ENCODE measurements at regions not wholly inside any gene's neighbourhood (a gene's known extent, or its start where the extent isn't known, plus 50 kb on each side); places are given as distances from the start of the nearest gene placed in this dataset.

DNA sequence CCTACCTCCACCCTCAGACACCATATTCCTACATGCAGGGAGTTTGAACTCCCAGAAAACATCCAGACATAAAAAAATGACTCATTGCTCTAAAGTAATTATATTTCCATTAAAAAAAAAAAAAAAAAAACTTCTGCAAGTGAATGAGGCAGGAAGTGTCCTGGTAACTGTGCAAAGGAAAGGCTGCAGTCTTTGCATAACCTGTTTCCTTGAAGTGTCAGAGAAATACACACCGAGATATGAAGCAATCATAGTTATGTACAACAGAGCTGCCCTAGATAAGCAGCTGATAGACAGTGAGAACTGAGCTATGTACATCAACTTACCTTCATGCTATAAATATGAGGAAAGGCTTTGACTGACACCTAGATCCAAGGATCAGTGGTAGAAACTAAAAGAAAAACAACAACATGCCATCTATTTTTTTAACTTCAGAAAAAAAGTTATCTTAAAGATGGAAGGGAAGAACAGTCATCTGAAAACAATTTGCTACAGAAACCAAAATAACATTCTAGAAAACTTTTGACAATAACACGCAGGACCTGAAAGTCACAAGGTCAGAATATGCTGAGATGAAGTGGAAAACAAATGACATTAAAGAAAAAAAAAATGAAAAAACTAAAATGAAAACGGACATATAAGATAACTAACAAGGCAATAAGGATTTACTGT, 263.2 kb downstream of the SEC23A start:
- no peak for DNase-seq

DNA sequence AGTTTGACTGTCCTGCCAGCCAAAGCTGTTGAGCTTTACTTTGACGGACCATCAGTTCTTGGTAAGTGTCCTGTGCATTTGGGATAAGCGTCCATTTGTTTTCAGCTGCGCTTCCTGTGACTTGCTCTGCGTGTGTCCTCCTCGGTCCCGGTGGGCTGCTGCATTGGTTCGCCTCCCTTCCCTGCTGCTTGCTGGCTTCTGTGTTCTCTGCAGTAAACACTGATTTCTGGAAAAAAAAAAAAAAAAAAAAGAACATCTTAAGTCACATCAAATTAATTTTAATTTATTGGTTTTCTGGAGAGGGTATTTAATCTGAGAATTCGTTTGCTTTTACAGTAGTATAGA, 264.1 kb downstream of the SEC23A start:
- no peak for DNase-seq

DNA sequence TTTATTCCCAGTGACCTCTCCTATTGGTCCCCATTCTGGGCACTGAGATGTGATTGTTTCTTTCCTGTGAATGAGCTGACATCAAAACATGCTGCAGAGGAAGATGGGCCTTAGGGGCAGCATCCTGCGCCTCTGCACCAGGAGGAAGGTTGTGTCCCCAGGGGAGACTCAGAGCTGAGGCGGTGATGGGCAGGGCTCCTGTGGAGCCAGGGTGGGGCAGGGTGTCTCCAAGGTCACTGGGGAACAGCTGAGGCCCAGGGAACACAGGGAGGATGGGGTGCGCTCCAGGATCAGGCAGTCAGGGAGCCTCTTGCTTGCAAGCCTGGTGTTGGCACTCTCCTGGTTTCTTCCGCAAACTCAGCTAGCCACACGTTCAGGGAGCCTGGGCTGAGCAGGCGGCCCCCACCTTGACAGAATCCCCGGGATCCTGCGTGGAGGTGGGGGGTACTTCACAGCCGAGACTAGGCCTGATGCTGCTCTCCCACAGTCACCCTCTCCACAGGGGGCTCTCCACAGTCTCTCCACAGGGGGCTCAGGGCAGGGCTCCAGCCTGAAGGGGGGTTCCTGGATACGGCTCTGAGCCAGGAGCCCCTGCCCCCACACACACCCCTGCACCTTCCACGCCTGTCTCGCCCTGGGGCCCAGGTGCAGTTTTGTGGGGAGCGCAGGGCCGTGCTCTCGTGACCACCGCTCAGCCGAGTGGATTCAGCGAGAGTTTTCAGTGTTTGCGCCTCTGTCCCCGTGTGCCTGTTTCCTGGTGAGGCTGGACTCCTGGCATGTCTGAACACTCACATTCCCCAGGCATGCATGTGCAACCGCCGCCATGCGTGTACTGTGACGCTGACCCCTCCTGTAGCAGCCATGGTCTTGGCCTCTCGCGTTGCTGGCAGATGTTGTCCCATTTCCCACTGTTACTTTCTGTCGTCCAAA, 264.7 kb downstream of the SEC23A start:
- no peak for DNase-seq

DNA sequence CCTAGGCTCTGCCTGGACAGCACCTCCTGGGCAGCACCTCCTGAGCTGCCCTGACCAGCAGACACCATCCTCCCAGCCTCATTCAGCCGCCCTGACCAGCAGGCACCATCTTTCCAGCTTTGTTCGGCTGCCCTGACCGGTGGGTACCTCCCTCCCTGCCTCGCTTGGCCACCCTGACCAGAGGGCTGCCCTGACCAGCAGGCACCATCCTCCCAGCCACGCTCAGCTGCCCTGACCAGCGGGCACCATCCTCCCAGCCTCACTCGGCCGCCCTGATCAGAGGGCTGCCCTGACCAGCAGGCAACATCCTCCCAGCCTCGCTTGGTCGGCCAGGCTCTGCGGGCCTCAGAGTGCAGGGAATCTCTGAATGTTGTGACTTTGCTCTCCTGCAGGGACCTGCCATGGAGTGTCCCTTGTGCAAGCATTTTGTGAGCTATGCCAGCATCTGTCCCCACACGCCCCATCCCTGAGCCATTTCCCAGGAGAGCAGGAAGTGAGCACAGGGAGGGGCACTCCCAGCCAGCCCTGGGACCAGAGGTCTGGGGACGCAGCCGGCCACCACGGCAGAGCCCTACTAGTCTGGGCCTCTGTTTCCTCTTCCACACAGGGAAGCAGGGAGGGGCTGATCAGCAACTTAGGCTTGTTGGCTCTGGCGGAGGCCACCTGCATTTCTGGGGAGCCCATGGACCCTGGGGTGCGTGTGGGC, 265.5 kb downstream of the SEC23A start:
- DNase-seq, result no peak

DNA sequence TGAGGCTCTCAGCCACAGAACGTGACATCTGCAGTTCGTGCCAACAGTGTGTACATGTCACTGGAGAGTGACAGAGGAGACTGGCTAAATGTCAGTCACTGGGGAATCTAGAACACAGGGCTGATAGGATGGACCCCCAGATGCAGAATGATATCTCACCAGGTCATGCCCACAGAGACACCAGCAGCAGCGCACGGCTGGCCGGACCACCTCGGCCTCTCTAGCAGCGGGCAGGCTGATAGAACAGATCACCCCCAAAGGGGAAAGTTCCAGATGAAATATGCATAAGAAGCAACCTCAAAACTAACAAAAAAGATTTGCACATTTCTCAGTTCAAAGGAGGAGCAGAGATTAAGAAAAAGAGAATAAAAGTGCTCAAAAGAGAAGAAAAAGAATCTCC, 266.5 kb downstream of the SEC23A start:
- DNase-seq, result no peak

DNA sequence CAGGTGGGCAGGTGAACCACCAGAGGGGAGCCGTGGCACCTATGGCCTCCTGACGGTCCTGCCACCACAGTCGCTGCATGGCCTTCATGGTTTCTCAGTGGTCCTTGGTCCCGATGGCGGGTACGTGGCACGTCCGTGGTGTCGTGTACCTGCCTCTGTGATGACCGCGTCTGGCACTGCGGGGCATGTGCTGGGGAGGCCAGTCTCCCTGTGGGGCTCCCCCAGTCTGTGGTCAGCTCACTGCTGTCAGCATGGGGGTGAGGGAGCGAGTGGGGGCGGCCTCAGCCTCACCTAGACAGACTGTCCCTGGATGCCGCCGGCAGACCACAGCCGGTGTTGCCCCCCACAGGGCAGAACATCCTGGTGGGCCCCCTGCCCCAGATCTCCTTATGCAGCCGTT, 267.2 kb downstream of the SEC23A start:
- DNase-seq, result no peak

DNA sequence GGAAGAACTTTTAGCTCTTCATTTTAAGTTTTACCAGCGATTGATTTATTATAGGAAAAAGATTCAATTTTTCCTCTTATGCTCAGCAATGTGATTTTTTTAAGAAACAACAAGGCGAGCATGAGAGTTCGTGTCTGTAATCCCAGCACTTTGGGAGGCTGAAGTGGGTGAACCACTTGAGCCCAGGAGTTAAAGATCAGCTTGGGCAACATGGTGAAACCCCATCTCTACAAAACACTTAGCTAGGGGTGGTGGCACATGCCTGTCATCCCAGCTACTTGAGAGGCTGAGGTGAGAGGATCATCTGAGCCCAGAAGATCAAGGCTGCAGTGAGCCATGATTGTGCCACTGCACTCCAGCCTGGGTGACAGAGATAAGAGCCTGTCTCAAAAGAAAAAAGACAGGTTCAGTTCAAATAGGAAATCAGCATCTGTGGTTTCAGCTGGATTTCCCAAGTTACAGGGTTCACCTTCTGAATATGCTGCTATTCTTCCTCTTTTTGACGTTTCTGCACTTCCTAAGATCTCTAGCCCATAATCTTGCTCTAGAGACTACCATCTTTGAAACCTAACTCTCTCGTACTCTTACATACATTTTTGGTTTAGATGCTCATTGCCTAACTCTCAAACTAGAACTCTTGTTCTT, 274.7 kb downstream of the SEC23A start:
- no peak for DNase-seq

DNA sequence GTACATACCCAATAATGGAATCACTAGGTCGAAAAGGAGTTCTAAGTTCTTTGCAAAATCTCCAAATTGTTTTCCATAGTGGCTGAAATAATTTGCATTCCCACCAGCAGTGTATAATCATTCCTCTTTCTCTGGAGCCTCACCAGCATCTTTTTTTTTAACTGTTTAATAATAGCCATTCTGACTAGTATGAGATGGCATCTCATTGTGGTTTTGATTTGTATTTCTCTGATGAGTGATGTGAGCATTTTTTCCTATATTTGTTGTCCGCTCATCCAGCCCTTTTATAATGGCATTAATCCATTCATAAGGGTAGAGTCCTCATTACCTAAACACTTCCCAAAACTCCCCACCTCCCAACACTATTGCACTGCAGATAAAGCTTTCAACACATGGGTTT, 278.3 kb downstream of the SEC23A start:
- no peak for DNase-seq

DNA sequence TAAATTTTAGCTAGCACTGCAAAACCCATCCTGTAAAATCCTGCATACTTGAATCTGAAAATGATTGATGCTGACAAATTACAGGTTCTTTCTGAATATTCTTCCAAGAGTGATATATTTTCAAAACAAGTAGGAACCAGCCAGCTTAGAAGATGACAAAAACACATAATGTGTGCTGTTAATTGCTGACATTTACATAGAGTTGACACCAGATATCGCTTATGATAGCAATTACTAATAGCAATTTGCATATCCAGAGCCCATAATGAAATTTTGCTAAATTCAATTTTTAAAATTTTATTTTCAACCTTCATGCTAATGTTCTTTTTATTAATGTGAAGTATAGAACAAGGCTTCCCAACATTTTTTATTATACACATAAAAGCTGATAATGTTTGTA, 284.5 kb downstream of the SEC23A start:
- DNase-seq, result no peak

DNA sequence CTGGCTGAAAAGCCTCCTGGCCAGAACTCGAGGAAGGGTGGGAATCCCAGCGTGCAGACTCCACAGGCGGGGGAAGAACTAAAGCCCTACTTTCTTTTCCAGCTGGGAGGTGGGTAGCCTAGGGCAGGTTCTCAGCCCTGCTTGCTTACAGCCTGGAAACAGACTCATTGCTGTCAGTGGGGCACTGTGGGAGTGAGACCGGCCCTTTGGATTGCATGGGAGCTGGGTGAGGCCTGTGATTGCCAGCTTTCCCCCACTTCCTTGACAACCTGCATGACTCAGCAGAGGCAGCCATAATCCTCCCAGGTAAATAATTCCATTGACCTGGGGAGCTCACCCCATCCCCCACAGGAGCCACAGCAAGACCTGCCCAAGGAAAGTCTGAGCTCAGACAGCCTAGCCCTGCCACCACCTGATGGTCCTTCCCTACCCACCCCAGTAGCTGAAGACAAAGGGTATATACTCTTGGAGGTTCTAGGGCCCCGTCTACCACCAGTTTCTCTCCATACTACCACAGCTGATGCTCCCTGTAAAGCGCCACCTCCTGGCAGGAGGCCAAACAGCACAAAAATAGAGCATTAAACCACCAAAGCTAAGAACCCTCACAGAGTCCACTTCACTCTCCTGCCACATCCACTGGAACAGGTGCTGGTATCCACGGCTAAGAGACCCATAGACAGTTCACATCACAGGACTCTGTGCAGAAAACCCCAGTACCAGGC, 294.1 kb downstream of the SEC23A start:
- no peak for DNase-seq

DNA sequence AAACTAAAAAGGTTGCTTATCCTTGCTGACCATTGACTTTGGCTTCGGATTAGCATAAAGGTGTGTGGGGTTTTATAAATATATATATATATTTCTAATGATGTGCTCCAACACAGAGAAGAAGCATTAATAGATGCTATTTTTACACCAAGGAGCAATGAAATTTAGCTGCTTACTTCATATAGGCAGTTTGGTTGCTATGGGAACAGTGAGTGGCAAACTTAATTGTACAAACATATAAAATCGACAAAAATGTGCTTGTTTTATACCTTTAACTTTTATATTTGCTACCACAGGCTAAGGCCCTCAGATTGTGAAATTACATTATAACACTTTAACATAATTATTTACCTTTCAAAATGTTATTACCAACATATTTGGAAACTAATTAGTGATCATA, 303.4 kb downstream of the SEC23A start:
- no peak for DNase-seq

DNA sequence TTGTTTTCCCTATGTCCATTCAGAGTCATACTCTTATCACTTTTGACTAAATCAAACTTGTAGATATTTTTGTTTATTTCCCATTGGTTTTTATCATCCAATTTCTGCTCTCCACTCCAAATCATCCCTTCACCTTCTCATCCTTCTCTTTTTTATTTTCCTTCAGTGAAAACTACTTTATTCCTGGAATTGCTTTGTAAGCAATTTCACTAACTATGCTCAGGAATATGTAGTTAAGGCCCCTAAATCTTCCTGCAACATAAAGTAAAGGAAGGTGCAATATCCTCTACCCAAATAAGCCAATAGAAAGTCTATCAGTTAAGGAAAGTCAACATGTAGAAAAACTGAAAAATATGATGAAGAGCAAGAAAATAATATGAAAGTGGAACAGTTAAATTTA, 308.4 kb downstream of the SEC23A start:
- DNase-seq, result no peak

DNA sequence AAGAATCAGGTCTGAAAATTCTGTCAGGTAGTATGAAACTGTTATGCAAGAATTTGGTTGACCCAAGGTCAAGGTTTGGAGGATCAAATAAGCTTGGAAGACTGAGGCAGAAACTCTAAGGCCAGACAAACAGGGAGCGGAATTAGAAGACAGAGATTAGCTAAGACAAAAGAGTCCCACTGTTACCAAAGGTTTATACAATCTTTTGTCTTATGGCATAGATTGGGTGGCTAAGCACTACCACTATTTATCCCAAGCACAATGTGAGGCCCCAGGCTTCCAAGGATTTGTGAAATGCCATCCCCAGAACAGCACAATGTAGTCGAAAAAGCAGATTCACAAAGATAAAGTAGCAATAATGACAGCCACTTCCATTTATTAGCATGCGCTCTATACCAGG, 311.2 kb downstream of the SEC23A start:
- no peak for DNase-seq

DNA sequence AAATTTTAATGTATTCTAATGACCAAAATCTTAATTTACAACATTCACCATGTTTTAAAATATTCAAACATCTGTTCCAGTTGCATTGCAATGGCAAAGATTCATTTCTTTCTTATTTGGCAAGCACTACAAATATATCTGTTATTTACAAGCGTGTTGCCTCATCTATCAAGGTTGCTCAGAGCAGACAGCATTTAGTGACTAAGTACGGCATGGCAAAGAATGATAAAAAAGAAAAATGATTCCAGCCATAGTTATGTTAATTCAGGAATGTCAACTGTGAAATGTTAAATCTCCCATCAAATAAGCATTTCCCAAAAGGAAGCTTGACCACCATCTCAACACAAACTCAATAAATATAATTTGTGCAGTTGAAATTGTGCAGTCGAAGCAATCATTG, 312.1 kb downstream of the SEC23A start:
- DNase-seq, result no peak

DNA sequence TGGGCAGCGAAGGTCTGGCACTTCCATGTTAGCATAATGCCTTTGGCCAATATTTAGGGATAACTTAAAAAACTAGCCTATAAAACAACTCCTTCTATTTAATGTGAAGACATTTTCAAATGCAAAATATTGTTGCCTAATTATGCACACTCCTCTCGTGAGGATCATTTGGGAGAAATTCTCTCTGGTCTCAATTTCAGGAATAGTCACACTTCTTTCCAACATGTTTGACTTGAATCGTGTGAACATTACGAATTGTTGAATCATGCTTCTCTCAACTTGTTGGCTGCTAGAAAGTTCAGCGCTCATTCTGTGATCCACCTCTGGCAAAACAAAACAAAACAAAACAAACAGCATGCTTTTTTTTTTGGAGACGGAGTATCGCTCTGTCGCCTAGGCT, 313.2 kb downstream of the SEC23A start:
- DNase-seq, result no peak

DNA sequence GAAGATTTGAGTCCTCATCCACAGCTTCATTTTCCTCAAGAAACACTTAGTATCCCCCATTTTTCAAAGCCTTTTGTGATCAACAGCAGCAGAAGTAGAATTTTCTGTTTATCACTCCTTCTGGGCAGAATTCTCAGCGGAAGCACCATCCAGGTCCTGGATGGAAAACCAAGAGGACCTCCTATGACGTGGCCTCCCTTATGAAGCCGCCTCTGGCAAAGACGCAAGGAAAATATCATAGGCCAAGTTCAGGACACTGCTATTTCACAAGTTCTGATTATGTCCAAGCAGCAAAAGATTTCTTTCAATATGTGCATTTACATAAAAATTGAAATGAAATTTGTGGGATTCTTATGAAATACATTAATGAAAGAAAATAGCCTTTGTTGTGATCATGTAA, 315.0 kb downstream of the SEC23A start:
- no peak for DNase-seq

DNA sequence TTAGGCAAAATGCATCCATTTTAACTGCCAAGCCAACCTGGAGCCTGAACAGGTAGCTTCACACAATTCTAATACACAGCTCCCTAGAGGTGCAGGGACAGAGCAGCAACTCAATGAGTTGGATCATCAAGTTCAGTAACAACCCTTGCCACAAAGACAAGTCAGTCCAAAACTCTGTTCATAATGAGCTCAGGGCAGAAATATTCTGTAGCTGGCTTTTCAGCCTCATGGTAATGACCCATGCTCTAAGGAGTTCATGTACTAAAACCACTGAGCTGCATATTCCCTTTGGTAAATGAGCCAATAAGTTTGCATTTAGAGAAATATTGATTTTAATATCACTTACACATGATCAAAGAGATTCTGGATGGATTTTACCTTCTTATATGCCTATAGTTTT, 316.1 kb downstream of the SEC23A start:
- DNase-seq, result no peak

DNA sequence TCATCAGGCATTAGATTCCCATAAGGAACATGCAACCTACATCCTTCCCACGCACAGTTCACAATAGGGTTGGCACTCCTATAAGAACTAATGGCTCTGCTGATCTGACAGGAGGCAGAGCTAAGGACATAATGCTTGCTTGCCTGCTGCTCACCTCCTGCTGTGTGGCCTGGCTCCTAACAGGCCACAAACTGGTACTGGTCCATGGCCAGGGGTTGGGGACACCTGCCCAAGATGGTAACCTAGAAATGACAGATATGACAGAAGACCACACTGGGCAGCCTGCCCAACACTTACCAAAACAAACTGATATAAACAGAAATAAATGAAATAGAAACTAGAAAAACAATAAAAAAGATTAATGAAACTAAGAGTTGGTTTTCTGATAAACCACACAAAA, 325.6 kb downstream of the SEC23A start:
- no peak for DNase-seq

DNA sequence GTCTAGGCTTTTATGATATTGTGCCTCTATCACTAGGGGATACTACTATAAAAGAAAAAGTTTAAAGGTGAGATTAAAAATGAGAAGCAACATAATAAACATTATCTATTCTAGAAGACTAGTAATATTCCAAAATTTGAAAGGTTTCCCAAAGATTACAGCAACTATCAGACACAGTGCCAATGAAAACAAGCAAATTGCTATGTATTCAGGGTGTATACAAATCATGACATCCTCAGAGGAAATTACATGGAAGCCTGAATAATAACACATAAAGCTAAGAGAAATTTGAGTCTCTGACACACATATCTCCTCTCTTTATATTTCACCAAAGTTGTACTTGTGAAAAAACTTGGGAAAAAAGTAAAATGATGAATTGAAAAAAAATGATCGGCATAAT, 327.0 kb downstream of the SEC23A start:
- DNase-seq, result no peak

DNA sequence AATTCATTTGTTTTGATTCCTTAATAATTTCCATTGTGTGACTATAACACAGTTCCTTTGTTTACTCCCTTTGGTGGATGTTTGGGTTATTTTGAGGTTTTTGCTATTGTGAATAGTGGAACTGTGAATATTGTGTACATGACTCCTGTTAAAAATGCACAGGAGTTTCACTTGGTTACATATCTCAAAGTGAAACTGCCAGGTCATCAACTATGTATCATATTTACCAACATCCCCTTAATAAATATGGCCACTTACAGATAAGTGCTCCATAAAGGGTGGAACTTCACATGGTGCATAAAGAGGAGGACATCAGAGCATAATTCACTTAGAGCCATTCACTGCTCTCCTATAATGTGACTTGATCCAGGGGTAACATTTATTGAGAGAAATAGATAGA, 328.9 kb downstream of the SEC23A start:
- DNase-seq, result no peak

DNA sequence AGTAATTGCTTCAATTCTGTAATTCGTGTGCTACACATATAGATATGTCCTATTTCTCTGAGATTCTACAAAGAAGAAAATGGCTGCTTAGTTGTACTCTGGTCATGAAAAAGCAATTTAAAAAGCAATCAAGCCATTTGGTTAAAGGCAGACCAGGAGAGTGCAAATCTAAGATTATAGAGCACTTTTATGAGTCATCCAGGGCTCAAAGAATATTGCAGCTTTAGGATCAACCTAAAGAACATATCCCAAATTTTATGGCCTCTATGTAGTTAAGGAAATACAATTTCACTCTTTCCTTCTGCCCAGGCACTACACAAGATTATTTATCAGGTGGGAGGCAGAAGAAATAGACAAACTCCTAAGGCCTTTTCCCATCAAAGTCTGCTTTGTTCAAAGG, 332.8 kb downstream of the SEC23A start:
- DNase-seq, result no peak

DNA sequence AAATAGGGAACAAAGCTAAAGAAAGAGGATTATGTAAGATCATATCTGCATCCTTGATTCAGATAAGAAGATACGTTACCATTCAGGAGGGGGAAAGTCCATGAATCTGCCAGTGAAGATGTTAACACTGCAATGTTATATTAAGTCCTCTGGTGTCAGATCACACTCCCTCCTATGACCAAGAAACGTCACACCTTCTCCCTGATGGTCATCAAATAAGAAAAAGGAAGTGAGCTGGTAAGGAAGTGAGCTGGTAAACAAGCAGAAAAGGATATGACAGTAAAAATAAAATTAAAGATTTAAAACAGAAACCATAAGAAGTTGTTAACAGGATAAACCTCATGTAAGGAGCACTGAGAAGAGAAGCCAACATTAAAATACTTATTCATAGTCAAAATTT, 340.2 kb downstream of the SEC23A start:
- no peak for DNase-seq

DNA sequence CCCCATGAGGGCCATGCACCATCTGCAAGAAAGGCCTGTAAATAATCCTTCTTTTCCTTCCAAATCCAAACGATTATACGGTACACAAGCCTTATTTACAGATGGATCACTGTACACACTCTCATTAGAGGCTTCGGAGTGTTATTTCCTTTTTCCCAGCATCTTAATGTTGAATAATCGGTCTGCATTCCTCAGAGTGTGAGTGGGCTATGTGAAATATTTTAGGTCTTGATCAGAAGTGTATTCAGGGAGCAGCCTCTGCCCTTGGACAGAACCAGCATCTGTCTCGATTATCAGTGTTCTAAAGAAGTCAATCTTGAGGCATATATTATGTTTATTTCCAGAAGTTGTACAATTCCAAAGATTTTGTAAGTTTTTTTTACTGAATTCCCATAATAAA, 340.6 kb downstream of the SEC23A start:
- no peak for DNase-seq

All from SHP77 treated with DMSO at 0.1 percent for 48 hours (cell line).